GM23338 (cell line): ENCODE measurements at regions not wholly inside any gene's neighbourhood (a gene's known extent, or its start where the extent isn't known, plus 50 kb on each side); places are given as distances from the start of the nearest gene placed in this dataset.

ENCODE experiments used
- ATAC-seq: fragments of 200-7000 bp; cut with Tn5 transposase; 3 replicates; pipeline ENCODE4 v1.9.1; 2020
- DNase-seq: peaks from one replicate; pipeline ENCODE4 v3.0.0-alpha.2; 2015; ENCODE audit warnings: low spot score
- H2AFZ ChIP-seq: fragments of 200-600 bp; sonication (generic); 2 replicates; pipeline ENCODE4 v1.8.0; 2016; ENCODE audit warnings: antibody characterized with exemption, mild to moderate bottlenecking, moderate library complexity
- H3F3A ChIP-seq: fragments of 200-600 bp; sonication (generic); replicated peaks from 2 replicates; pipeline ENCODE4 v1.8.0; 2017; ENCODE audit warnings: antibody characterized with exemption, mixed run types, low read depth
- H3K27ac ChIP-seq: fragments of 200-600 bp; sonication (generic); 2 replicates; pipeline ENCODE4 v1.6.1; 2016; ENCODE audit warnings: low read depth
- H3K27me3 ChIP-seq: fragments of 200-600 bp; sonication (generic); 2 replicates; pipeline ENCODE4 v1.8.0; 2016; ENCODE audit warnings: mild to moderate bottlenecking, mixed run types, moderate library complexity; ENCODE audit not compliant: insufficient read depth
- H3K36me3 ChIP-seq: fragments of 200-600 bp; sonication (generic); 2 replicates; pipeline ENCODE4 v1.8.0; 2016; ENCODE audit warnings: mild to moderate bottlenecking; ENCODE audit not compliant: insufficient read depth
- H3K4me1 ChIP-seq: fragments of 200-600 bp; sonication (generic); 2 replicates; pipeline ENCODE4 v1.8.0; 2016; ENCODE audit warnings: mild to moderate bottlenecking, moderate library complexity; ENCODE audit not compliant: insufficient read depth
- H3K4me2 ChIP-seq: fragments of 200-600 bp; sonication (generic); 2 replicates; pipeline ENCODE4 v1.7.1; 2017; ENCODE audit warnings: mixed run types
- H3K4me3 ChIP-seq: fragments of 200-600 bp; sonication (generic); 2 replicates; pipeline ENCODE4 v1.6.1; 2016; ENCODE audit warnings: mixed run types
- H3K79me2 ChIP-seq: fragments of 200-600 bp; sonication (generic); replicated peaks from 2 replicates; pipeline ENCODE4 v1.8.0; 2017; ENCODE audit warnings: mild to moderate bottlenecking; ENCODE audit not compliant: insufficient read depth
- H3K9me2 ChIP-seq: fragments of 200-600 bp; sonication (generic); 2 replicates; pipeline ENCODE4 v1.8.0; 2017; ENCODE audit not compliant: insufficient read depth
- H4K20me1 ChIP-seq: fragments of 200-600 bp; sonication (generic); replicated peaks from 2 replicates; pipeline ENCODE4 v1.8.0; 2017; ENCODE audit warnings: mild to moderate bottlenecking; ENCODE audit not compliant: insufficient read depth
- H3K27ac Mint-ChIP-seq: 2 replicates; pipeline ENCODE4 v1.8.0; 2020; ENCODE audit warnings: inconsistent platforms, mild to moderate bottlenecking, moderate library complexity, mixed read lengths
- H3K27me3 Mint-ChIP-seq: 3 replicates; pipeline ENCODE4 v1.8.0; 2022; ENCODE audit warnings: low read depth, mild to moderate bottlenecking, moderate library complexity, mixed read lengths, inconsistent platforms; ENCODE audit not compliant: insufficient read depth, poor library complexity
- H3K36me3 Mint-ChIP-seq: 3 replicates; pipeline ENCODE4 v1.8.0; 2021; ENCODE audit warnings: low read depth, mild to moderate bottlenecking, inconsistent platforms, moderate library complexity, mixed read lengths
- H3K4me1 Mint-ChIP-seq: 3 replicates; pipeline ENCODE4 v1.8.0; 2020; ENCODE audit warnings: mild to moderate bottlenecking, inconsistent platforms, mixed read lengths
- H3K4me3 Mint-ChIP-seq: 3 replicates; pipeline ENCODE4 v1.8.0; 2021; ENCODE audit warnings: moderate library complexity, mild to moderate bottlenecking, inconsistent platforms, mixed read lengths
- H3K9me3 Mint-ChIP-seq: 3 replicates; pipeline ENCODE4 v1.8.0; 2020; ENCODE audit warnings: moderate library complexity, mild to moderate bottlenecking, inconsistent platforms, mixed read lengths
- CREB1 ChIP-seq: fragments of 250-450 bp; sonication (Bioruptor Pico); IDR thresholded peaks from 2 replicates; pipeline ENCODE4 v1.5.0; 2020; ENCODE audit warnings: low read depth, mild to moderate bottlenecking, moderate library complexity
- CTCF ChIP-seq, 2 experiments: fragments of 200-600 bp in 1 of 2; sonication (generic) in 1 of 2; conservative IDR thresholded peaks; 2 replicates each; pipeline versions ENCODE4 v1.5.1 to v1.6.1; 2016 to 2017; ENCODE audit warnings: antibody characterized with exemption in 2 of 2, low read depth in 2 of 2, mild to moderate bottlenecking in 2 of 2, moderate library complexity in 1 of 2
- ETS1 ChIP-seq: IDR thresholded peaks from 2 replicates; pipeline ENCODE4 v1.6.1; 2016; ENCODE audit warnings: antibody characterized with exemption
- EZH2 ChIP-seq: fragments of 200-600 bp; sonication (generic); IDR thresholded peaks from one replicate; pipeline ENCODE4 v1.8.0; 2017; ENCODE audit warnings: antibody characterized with exemption, mild to moderate bottlenecking, low read depth; ENCODE audit not compliant: unreplicated experiment
- EZH2phosphoT487 ChIP-seq: fragments of 200-600 bp; sonication (generic); IDR thresholded peaks from one replicate; pipeline ENCODE4 v1.8.1; 2018; ENCODE audit warnings: antibody characterized with exemption; ENCODE audit not compliant: unreplicated experiment
- JUNB ChIP-seq: IDR thresholded peaks from one replicate; pipeline ENCODE4 v1.6.1; 2016; ENCODE audit warnings: antibody characterized with exemption; ENCODE audit not compliant: unreplicated experiment
- NANOG ChIP-seq: IDR thresholded peaks from 2 replicates; pipeline ENCODE4 v1.6.1; 2016; ENCODE audit warnings: antibody characterized with exemption, borderline replicate concordance
- POLR2AphosphoS5 ChIP-seq: IDR thresholded peaks from 2 replicates; pipeline ENCODE4 v1.6.1; 2016; ENCODE audit warnings: antibody characterized with exemption, low read depth
- REST ChIP-seq: IDR thresholded peaks from one replicate; pipeline ENCODE4 v1.6.1; 2018; ENCODE audit warnings: antibody characterized with exemption; ENCODE audit not compliant: unreplicated experiment
- STAT1 ChIP-seq: IDR thresholded peaks from one replicate; pipeline ENCODE4 v1.6.1; 2016; ENCODE audit warnings: antibody characterized with exemption; ENCODE audit not compliant: unreplicated experiment
- ZNF114 ChIP-seq: fragments of 250-450 bp; sonication (Bioruptor Pico); IDR thresholded peaks from 2 replicates; pipeline ENCODE4 v1.5.0; 2020; ENCODE audit warnings: mild to moderate bottlenecking, moderate library complexity
- ZNF331 ChIP-seq: fragments of 250-450 bp; sonication (Bioruptor Pico); IDR thresholded peaks from 2 replicates; pipeline ENCODE4 v1.5.0; 2020; ENCODE audit warnings: low read depth, mild to moderate bottlenecking, moderate library complexity
- ZNF462 ChIP-seq: fragments of 250-450 bp; sonication (Bioruptor Pico); IDR thresholded peaks from 2 replicates; pipeline ENCODE4 v1.5.0; 2020; ENCODE audit warnings: mild to moderate bottlenecking, moderate library complexity

- TF ChIP-seq CTCF (conservative IDR thresholded peaks at IDR 0.05; ENCODE audit: low read depth in 2 of 2): no peak
These were observed 92.4 kb upstream of the SLC1A1 start (continued) for GRCh38 chr9:4397917-4398316.

- Histone ChIP-seq H4K20me1 (no peaks in the 10 kb centered on the region), H3K27me3 (no peaks in the 10 kb centered on the region), H3K27ac (no peak overlapping the region), H3K4me1 (no peaks in the 10 kb centered on the region), H3K36me3 (no peaks in the 10 kb centered on the region), H2AFZ (no peak overlapping the region), H3K4me2 (no peak overlapping the region), H3K79me2 (no peaks in the 10 kb centered on the region), H3K9me2 (no peaks in the 10 kb centered on the region; the same call in 1 of the 2 replicates), H3K4me3 (no peak overlapping the region), H3F3A (no peaks in the 10 kb centered on the region)
- Mint-ChIP-seq H3K4me3 (no peak overlapping the region), H3K9me3 (no peaks in the 10 kb centered on the region), H3K36me3 (no peaks in the 10 kb centered on the region), H3K27ac (no peak overlapping the region), H3K27me3 (no peaks in the 10 kb centered on the region), H3K4me1 (peaks cover 5% of the 10 kb centered on the region; the same call in 2 of the 3 replicates)
- no peak for ATAC-seq
- no peak for DNase-seq
- TF ChIP-seq ZNF331 (no peak), REST (no peak), ZNF114 (CRISPR knock-in tag) (no peak), POLR2AphosphoS5 (no peak), EZH2phosphoT487 (no peak), ETS1 (no peak), CREB1 (CRISPR knock-in tag) (no peak), EZH2 (no peak), JUNB (no peak), ZNF462 (CRISPR knock-in tag) (no peak), STAT1 (no peak), NANOG (no peak)
These were observed 94.1 kb upstream of the GLIS3 start for GRCh38 chr9:4393806-4394523.
